ENCODE measurements at regions not wholly inside any gene's neighbourhood (a gene's known extent, or its start where the extent isn't known, plus 50 kb on each side); places are given as distances from the start of the nearest gene placed in this dataset.

DNA sequence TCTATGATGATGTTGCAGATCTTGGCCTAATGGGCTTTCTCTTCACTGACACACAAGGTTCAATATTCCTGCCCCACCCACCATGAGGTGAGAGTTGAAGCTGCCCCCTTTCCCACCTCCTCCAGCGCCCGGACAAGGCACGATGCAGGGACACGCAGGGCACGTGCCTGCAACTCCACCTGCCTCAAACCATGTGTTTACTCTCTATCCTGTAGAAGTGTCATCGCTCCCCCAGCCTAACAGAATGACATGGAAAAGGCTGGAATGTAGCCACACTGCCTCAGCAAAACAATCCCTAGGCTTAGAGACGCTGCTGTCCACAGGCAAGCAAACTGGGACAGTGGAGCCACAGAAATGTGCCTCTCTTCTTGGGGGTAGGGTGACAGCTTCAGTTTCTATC is 92.9 kb upstream of the SOD1 start:
- TF ChIP-seq, protein P1, sequence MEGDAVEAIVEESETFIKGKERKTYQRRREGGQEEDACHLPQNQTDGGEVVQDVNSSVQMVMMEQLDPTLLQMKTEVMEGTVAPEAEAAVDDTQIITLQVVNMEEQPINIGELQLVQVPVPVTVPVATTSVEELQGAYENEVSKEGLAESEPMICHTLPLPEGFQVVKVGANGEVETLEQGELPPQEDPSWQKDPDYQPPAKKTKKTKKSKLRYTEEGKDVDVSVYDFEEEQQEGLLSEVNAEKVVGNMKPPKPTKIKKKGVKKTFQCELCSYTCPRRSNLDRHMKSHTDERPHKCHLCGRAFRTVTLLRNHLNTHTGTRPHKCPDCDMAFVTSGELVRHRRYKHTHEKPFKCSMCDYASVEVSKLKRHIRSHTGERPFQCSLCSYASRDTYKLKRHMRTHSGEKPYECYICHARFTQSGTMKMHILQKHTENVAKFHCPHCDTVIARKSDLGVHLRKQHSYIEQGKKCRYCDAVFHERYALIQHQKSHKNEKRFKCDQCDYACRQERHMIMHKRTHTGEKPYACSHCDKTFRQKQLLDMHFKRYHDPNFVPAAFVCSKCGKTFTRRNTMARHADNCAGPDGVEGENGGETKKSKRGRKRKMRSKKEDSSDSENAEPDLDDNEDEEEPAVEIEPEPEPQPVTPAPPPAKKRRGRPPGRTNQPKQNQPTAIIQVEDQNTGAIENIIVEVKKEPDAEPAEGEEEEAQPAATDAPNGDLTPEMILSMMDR (conservative IDR thresholded peaks at IDR 0.05; ENCODE audit: low read length), result no peak
- TF ChIP-seq EZH2phosphoT487 (IDR thresholded peaks at IDR 0.05; ENCODE audit: borderline replicate concordance, low read depth, low read length), result no peak
